ENCODE measurements at regions not wholly inside any gene's neighbourhood (a gene's known extent, or its start where the extent isn't known, plus 50 kb on each side); places are given as distances from the start of the nearest gene placed in this dataset.

GRCh38 chr3:13168391-13168790, 95.2 kb upstream of the IQSEC1 start:
- no CpG with 5 or more reads among the region's 4 CpGs for WGBS (ENCODE audit: extremely low coverage, insufficient coverage, insufficient read length)
- Histone ChIP-seq H4K12ac (ENCODE audit: low read depth, low read length) (no peak overlapping the region), H3K4me2 (ENCODE audit: low read length) (no peak overlapping the region), H4K91ac (ENCODE audit: low read depth, low read length) (no peak overlapping the region), H3K4me3 (ENCODE audit: low read depth, low read length) (no peak overlapping the region), H3K79me2 (ENCODE audit: control insufficient read depth, insufficient read depth, low read length, poor library complexity) (no peaks in the 10 kb centered on the region), H3K9ac (ENCODE audit: low read length) (no peak overlapping the region), H2BK120ac (ENCODE audit: insufficient read depth, low read length, poor library complexity) (no peak overlapping the region), H3K23ac (ENCODE audit: low read length) (no peak overlapping the region), H3K36me3 (ENCODE audit: control insufficient read depth in 1 of 2, insufficient read depth in 2 of 2, low read length in 2 of 2) (no peaks in the 10 kb centered on the region), H3K18ac (ENCODE audit: low read length) (no peak overlapping the region), H3K4ac (ENCODE audit: low read depth, low read length) (no peak overlapping the region), H3K9me3 (ENCODE audit: insufficient read depth, low read depth, low read length) (peaks cover 3% of the 10 kb centered on the region), H3K27me3 (ENCODE audit: insufficient read depth, low read length) (no peaks in the 10 kb centered on the region), H2AK5ac (ENCODE audit: low read length) (no peak overlapping the region), H3K14ac (ENCODE audit: low read length) (no peak overlapping the region), H3K79me1 (ENCODE audit: low read length) (no peaks in the 10 kb centered on the region), H3K4me1 (ENCODE audit: control insufficient read depth in 1 of 2, insufficient read depth in 2 of 2, low read length in 2 of 2) (no peaks in the 10 kb centered on the region), H2AFZ (ENCODE audit: insufficient read depth, low read length, poor library complexity) (no peak overlapping the region), H4K8ac (ENCODE audit: low read depth, low read length) (no peak overlapping the region), H3K27ac (ENCODE audit: low read depth, low read length) (no peak overlapping the region), H2BK5ac (ENCODE audit: low read depth, low read length, poor library complexity) (no peak overlapping the region), H2BK12ac (ENCODE audit: low read length) (no peak overlapping the region)
- DNase-seq: no peak

- no peaks in the 10 kb centered on the region for H3K79me2 ChIP-seq (ENCODE audit: control insufficient read depth, insufficient read depth, low read length, poor library complexity)
- no CpG with 5 or more reads among the region's 2 CpGs for WGBS (ENCODE audit: extremely low coverage, insufficient coverage, insufficient read length)
These were observed 94.6 kb upstream of the IQSEC1 start for GRCh38 chr3:13167829-13168228.

GRCh38 chr3:13167064-13167743, 94.0 kb upstream of the IQSEC1 start:
- peaks cover 3% of the 10 kb centered on the region for H3K9me3 ChIP-seq (ENCODE audit: insufficient read depth, low read depth, low read length)
- H3K4me3 ChIP-seq (ENCODE audit: low read depth, low read length): no peak overlapping the region
- H4K8ac ChIP-seq (ENCODE audit: low read depth, low read length): no peak overlapping the region
- no peak for DNase-seq
- no peak overlapping the region for H3K14ac ChIP-seq (ENCODE audit: low read length)
- no peak overlapping the region for H4K12ac ChIP-seq (ENCODE audit: low read depth, low read length)
- WGBS (ENCODE audit: extremely low coverage, insufficient coverage, insufficient read length): no CpG with 5 or more reads among the region's 11 CpGs
- no peaks in the 10 kb centered on the region for H3K79me2 ChIP-seq (ENCODE audit: control insufficient read depth, insufficient read depth, low read length, poor library complexity)
- no peak overlapping the region for H2BK5ac ChIP-seq (ENCODE audit: low read depth, low read length, poor library complexity)
- no peak overlapping the region for H3K18ac ChIP-seq (ENCODE audit: low read length)
- no peak overlapping the region for H3K23ac ChIP-seq (ENCODE audit: low read length)
- no peak overlapping the region for H2AK5ac ChIP-seq (ENCODE audit: low read length)
- H3K36me3 ChIP-seq (ENCODE audit: control insufficient read depth in 1 of 2, insufficient read depth in 2 of 2, low read length in 2 of 2): no peaks in the 10 kb centered on the region
- H3K79me1 ChIP-seq (ENCODE audit: low read length): no peaks in the 10 kb centered on the region
- H3K4me2 ChIP-seq (ENCODE audit: low read length): no peak overlapping the region
- no peaks in the 10 kb centered on the region for H3K27me3 ChIP-seq (ENCODE audit: insufficient read depth, low read length)
- H2BK120ac ChIP-seq (ENCODE audit: insufficient read depth, low read length, poor library complexity): no peak overlapping the region
- H2BK12ac ChIP-seq (ENCODE audit: low read length): no peak overlapping the region
- H4K91ac ChIP-seq (ENCODE audit: low read depth, low read length): no peak overlapping the region
- no peak overlapping the region for H3K4ac ChIP-seq (ENCODE audit: low read depth, low read length)
- H3K9ac ChIP-seq (ENCODE audit: low read length): no peak overlapping the region
- no peak overlapping the region for H3K27ac ChIP-seq (ENCODE audit: low read depth, low read length)
- no peak overlapping the region for H2AFZ ChIP-seq (ENCODE audit: insufficient read depth, low read length, poor library complexity)
- no peaks in the 10 kb centered on the region for H3K4me1 ChIP-seq (ENCODE audit: control insufficient read depth in 1 of 2, insufficient read depth in 2 of 2, low read length in 2 of 2)

More at GRCh38 chr3:13167829-13168228, 94.6 kb upstream of the IQSEC1 start:
- Histone ChIP-seq H3K14ac (ENCODE audit: low read length) (no peak overlapping the region), H3K36me3 (ENCODE audit: control insufficient read depth in 1 of 2, insufficient read depth in 2 of 2, low read length in 2 of 2) (no peaks in the 10 kb centered on the region), H2AFZ (ENCODE audit: insufficient read depth, low read length, poor library complexity) (no peak overlapping the region), H2BK12ac (ENCODE audit: low read length) (no peak overlapping the region), H3K23ac (ENCODE audit: low read length) (no peak overlapping the region), H3K4me3 (ENCODE audit: low read depth, low read length) (no peak overlapping the region), H2BK120ac (ENCODE audit: insufficient read depth, low read length, poor library complexity) (no peak overlapping the region), H3K18ac (ENCODE audit: low read length) (no peak overlapping the region), H4K91ac (ENCODE audit: low read depth, low read length) (no peak overlapping the region), H3K9ac (ENCODE audit: low read length) (no peak overlapping the region), H3K4ac (ENCODE audit: low read depth, low read length) (no peak overlapping the region), H3K9me3 (ENCODE audit: insufficient read depth, low read depth, low read length) (peaks cover 3% of the 10 kb centered on the region), H2AK5ac (ENCODE audit: low read length) (no peak overlapping the region), H4K8ac (ENCODE audit: low read depth, low read length) (no peak overlapping the region), H4K12ac (ENCODE audit: low read depth, low read length) (no peak overlapping the region), H3K27ac (ENCODE audit: low read depth, low read length) (no peak overlapping the region), H2BK5ac (ENCODE audit: low read depth, low read length, poor library complexity) (no peak overlapping the region), H3K79me1 (ENCODE audit: low read length) (no peaks in the 10 kb centered on the region), H3K4me1 (ENCODE audit: control insufficient read depth in 1 of 2, insufficient read depth in 2 of 2, low read length in 2 of 2) (no peaks in the 10 kb centered on the region), H3K27me3 (ENCODE audit: insufficient read depth, low read length) (no peaks in the 10 kb centered on the region), H3K4me2 (ENCODE audit: low read length) (no peak overlapping the region)
- DNase-seq: no peak

- no peak overlapping the region for H2AFZ ChIP-seq (ENCODE audit: insufficient read depth, low read length, poor library complexity)
- no peak overlapping the region for H4K8ac ChIP-seq (ENCODE audit: low read depth, low read length)
- DNase-seq: no peak
- no peak overlapping the region for H3K4me2 ChIP-seq (ENCODE audit: low read length)
- H3K9ac ChIP-seq (ENCODE audit: low read length): no peak overlapping the region
- no peak overlapping the region for H2BK5ac ChIP-seq (ENCODE audit: low read depth, low read length, poor library complexity)
- no peaks in the 10 kb centered on the region for H3K36me3 ChIP-seq (ENCODE audit: control insufficient read depth in 1 of 2, insufficient read depth in 2 of 2, low read length in 2 of 2)
- H3K79me1 ChIP-seq (ENCODE audit: low read length): no peaks in the 10 kb centered on the region
- H4K12ac ChIP-seq (ENCODE audit: low read depth, low read length): no peak overlapping the region
- no peak overlapping the region for H3K27ac ChIP-seq (ENCODE audit: low read depth, low read length)
- H3K79me2 ChIP-seq (ENCODE audit: control insufficient read depth, insufficient read depth, low read length, poor library complexity): no peaks in the 10 kb centered on the region
- H3K4me1 ChIP-seq (ENCODE audit: control insufficient read depth in 1 of 2, insufficient read depth in 2 of 2, low read length in 2 of 2): no peaks in the 10 kb centered on the region
- H2AK5ac ChIP-seq (ENCODE audit: low read length): no peak overlapping the region
- no peak overlapping the region for H2BK12ac ChIP-seq (ENCODE audit: low read length)
- H3K23ac ChIP-seq (ENCODE audit: low read length): no peak overlapping the region
- H3K9me3 ChIP-seq (ENCODE audit: insufficient read depth, low read depth, low read length): peaks cover 3% of the 10 kb centered on the region
- no peak overlapping the region for H3K14ac ChIP-seq (ENCODE audit: low read length)
- H4K91ac ChIP-seq (ENCODE audit: low read depth, low read length): no peak overlapping the region
- H3K18ac ChIP-seq (ENCODE audit: low read length): no peak overlapping the region
- H3K4me3 ChIP-seq (ENCODE audit: low read depth, low read length): no peak overlapping the region
- no peak overlapping the region for H2BK120ac ChIP-seq (ENCODE audit: insufficient read depth, low read length, poor library complexity)
- no peaks in the 10 kb centered on the region for H3K27me3 ChIP-seq (ENCODE audit: insufficient read depth, low read length)
- WGBS (ENCODE audit: extremely low coverage, insufficient coverage, insufficient read length): no CpG with 5 or more reads among the region's 13 CpGs
- H3K4ac ChIP-seq (ENCODE audit: low read depth, low read length): no peak overlapping the region
These were observed 93.2 kb upstream of the IQSEC1 start for GRCh38 chr3:13166243-13167063.
